ENCODE measurements at regions not wholly inside any gene's neighbourhood (a gene's known extent, or its start where the extent isn't known, plus 50 kb on each side); places are given as distances from the start of the nearest gene placed in this dataset.
"Not testable (repeated sequence)": the region's sequence is repeated elsewhere in the genome, so short reads cannot be mapped to it uniquely, and the experiment has no call there.

GRCh38 chr13:62278271-62278670, 862.6 kb upstream of the PCDH20 start:
- no peak for DNase-seq

DNA sequence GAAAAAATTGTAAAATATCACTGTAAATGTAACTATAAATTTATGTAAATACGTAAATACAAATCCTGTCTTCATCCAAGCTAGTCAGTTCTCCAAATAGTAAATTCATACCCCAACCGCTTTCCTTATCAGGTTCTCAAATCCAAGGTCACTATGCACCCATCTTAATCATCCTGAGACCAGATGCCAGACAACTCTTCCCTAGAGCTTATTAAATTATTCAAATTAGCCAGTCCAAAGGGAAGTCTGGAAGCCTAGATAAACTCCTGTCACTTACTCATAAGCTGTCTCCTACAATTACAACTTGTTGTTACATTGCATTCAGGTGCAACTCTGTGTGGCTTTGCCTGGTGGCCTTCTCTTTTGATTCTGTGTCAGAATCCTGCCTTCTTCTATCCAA, 836.1 kb upstream of the PCDH20 start:
- no peak for DNase-seq

GRCh38 chr13:62250501-62251201, 835.0 kb upstream of the PCDH20 start:
- no peak for DNase-seq

GRCh38 chr13:62246581-62246980, 830.9 kb upstream of the PCDH20 start:
- DNase-seq, result no peak

GRCh38 chr13:62243106-62243505, 827.5 kb upstream of the PCDH20 start:
- DNase-seq, result no peak

DNA sequence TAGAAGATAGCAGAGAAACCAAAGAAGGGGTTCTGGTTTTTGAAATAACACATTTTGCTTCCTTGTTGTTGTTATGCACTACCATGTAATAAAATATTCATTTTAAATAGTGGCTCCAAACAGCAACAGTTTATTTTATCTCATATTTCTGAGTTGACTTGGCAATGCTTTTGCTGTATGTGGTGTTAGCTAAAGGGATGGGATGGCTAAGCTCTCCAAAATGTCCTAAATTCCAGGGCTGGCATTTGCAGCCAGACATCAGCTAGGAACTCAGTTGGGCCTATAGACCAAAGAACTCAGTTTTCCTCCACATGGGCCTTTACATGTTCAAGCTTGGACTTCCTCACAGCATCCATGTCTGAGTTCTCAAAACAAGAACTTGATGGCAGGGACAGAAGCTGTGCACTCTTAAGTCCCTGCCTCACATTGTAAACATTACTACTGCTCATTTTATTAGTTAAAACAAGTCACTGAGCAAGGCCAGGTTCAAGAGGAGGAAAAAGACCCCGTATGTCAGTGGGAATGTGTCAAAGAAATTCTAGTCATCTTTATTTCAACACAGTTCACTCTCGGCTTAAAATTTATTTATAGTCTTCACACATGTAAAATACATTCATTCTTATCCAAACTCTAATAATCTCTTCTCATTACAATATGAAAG, 819.3 kb upstream of the PCDH20 start:
- no peak for DNase-seq

DNA sequence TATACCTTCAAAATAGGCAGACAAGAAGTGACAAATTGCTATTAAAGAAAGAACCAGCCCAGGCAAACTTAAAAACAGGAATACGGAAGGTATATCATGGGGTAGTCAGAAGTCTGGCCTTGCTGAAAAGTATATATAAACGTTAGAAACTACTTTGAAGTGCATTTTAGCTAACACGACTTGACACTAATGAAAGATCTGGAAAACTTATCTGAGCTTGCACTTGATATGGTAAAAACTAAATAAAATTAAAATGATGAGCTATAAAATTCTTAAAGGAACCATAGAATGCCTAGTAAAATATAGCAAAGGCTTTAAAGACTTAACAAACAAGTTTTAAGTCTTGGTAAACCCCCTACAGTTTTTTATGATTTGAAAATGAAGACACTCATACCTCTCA, 795.3 kb upstream of the PCDH20 start:
- DNase-seq, result no peak

DNA sequence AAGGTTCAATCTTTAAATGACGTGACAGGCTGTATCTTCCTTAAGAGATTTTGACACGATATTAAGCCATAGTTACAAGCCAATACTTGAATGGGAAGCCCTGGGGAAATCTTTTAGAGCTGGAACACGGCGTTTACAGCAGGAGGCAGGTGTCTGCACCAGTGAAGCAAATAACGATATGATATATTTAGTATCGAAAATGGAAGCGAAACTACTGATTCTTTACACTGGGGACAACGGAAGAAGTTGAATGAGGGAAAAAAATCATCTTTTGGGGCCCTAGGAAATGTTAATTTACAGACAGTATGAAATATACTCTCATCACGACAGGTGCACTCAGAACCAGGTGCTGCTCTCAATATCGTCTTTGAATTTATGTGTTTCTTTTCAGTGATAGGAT, 793.9 kb upstream of the PCDH20 start:
- DNase-seq, result no peak

DNA sequence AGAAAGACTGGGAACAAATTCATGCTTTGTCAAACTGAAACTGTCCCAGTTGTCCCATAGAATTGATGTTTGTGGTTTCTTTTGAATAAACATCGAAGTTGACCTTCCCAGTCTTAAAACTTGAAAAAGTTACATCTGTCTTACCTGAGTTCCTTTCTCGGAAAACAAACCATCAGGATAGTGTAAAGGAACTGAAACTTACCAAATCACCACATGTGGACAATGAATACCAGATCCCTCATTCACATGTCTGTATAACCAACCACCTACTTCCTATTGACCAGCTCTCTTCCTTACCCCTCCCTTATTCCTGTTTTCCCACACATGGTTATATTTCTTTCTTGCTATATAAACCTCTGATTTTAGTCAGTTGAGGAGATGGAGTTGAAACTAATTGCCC, 791.7 kb upstream of the PCDH20 start:
- DNase-seq, result no peak

GRCh38 chr13:62206165-62206564, 790.5 kb upstream of the PCDH20 start:
- DNase-seq, result no peak

DNA sequence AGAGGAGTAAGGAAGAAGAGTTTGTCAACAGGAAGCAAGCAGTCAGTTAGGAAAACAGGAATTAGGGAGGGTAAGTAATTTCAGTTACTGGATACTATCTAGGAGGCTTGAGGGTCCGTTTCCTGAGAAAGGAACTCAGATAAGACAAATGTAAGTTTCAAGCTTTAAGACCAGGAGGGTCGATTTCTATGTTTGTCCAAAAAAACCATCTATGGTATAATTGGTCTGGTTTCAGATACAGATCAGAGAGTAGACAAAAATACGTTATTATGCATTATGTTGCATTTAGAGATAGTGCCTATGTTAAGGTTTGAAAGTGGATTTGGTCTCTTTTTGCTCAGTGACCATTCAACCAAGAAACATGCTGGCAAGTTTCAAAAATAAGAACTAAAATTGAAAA, 789.6 kb upstream of the PCDH20 start:
- DNase-seq, result no peak

DNA sequence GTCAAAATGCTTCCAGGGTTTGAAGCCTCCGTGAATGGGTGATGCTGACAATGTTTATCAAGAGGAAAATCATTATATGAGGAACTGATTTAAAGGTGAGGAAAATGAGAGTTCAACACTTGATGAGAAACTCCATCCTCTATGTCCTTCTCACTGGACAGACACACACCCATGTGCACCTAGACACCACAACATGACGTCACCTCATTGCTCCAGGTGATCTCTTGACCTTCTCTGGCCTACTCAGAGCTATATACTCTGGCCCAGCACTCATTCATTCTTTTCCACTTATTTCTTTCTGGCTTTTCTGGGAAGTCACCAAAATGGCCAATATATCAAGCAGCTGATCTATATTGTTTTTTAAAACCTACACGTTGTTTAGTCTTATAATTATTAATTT, 778.7 kb upstream of the PCDH20 start:
- DNase-seq, result no peak

- no peak for DNase-seq
Measured at GRCh38 chr13:62193919-62194318, 778.3 kb upstream of the PCDH20 start.

DNA sequence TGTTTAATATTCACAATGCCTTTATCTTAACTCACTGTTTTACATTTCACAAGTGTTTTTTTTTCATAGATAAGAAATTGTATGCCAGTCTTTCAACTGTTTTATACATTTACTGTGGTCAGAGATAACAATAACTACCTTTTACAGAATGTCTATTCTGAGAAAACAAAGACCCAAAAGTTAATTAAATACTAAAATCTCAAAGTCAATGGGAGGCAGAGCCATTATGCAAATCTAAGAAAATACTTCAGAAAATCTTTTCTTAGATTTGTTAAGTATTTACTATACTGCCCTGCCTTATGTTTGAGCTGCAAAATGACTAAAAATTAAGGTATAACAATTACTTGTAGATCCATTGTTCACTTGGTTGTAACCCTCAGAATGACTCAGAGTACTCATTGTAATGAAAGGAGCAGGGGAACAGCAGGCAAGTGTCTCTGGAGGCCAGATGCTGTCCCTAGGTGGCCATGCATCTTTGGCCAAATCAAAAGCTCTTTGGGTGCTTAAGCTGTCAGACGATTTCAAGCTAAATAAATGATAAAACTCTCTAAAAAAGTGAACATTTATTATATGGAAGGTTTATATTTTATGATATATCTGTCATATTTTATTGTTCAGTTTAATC, 770.1 kb upstream of the PCDH20 start:
- DNase-seq, result no peak

DNA sequence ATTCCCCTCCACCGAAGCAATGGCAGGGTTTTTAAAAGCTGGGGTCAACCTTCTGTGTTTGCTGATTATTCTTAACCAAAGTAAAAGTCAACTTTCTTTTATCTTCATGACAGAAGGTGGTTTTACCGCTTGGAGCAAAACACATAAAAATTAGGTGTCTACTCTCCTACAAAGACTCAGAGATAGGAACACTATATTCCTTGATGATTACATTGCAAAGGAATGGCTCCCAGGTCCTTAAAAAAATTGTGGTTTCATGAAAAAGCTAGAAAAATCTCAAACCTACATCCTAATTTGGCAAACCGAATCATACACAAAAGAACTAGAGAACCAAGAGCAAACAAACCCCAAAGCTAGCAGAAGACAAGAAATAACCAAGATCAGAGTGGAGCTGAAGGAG, 760.4 kb upstream of the PCDH20 start:
- DNase-seq, result no peak

- DNase-seq, result no peak
Measured at GRCh38 chr13:62173958-62174357, 758.3 kb upstream of the PCDH20 start.

DNA sequence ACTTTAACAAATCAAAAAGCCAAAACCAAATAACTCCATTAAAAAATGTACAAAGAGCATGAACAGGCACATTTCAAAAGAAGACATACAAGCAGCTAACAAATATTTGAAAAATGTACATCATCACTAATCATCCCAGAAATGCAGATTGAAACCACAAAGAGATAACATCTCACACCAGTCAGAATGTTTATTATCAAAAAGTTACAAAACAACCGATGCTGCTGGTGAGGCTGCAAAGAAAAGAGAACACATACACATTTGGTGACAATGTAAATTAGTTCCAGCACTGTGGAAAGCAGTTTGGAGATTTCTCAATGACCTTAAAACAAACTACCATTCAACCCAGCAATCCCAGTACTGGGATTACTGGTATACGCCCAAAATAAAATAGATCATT, 756.0 kb upstream of the PCDH20 start:
- no peak for DNase-seq

DNA sequence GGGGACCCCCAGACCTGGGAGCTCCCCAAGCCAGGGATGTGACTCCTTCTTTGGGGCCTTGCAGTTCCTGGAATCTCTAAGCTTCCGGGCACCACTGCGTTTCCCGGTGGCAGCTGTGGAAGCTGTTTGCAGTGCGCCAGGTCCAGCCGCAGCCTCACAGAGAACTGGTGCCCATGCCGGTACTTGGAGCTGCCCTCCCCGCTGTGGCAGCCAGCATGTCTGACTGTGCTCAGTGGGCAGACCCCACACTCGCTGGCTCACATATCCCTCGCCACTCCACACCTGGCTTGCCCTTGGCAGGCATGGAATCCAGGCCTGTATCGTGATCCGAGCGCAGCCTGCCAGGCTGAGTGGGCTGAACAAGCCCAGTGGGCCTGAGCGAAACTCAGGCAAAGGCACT, 753.2 kb upstream of the PCDH20 start:
- DNase-seq, result no peak

DNA sequence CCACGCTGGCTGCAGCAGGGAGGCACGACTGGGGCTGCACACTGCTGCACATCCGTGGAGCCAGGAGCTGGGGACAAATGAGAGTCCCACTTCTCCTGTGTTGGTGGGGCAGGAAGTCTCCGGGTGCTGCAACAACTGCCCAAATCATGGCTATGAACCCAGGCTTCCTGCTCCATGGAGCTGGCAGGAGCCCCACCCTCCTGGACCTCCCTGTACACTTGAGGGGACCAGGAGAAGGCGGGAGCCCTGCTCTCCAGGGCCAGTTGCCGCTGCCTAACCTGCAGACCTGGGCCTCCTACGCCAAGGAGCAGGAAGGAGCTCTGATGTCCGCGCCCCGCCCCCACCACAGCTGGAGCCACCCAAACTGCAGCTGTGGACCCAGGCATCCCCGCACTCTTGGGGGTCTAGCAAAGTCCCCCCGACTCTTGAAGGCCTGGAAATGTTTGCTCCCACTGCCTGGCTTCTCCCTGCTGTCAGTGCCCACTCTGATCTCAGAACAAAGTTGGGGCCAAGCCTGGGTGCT, 752.1 kb upstream of the PCDH20 start:
- DNase-seq, result no peak

DNA sequence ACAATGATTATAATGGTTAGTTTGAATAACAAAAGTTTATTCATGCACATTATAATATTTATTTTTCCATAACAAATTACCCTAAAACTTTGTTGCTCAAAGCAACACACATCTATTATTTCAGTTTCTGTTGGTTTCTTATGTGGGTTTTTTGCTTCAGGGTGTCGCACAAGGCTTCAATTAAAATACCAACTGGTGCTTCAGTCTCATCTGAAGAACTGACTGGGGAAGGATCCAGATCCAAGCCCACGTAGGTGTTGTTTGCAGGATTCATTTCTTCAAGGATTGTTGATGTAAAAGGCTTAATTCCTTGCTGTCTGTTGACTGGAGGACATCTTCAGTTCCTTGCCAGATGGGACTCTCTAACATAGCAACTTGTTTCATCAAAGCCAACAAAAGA, 747.2 kb upstream of the PCDH20 start:
- no peak for DNase-seq

DNA sequence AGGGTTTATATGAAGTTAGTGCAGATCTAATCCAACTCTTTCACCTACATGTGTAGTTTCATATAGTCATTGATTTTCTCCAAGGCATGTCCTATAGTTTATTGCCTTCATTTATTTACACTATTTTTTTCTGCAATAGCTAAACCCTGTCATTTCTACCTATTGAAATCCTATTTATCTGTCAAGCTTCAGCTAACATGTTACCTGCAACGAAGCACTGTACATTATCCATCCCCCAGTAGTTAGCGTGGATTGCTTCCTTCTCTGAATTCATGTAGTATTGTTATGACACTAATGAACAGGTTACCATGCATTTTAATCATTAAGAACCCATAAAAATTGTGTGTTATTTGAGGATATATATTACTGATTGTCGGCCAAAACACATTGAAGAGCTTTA, 742.9 kb upstream of the PCDH20 start:
- DNase-seq, result no peak

DNA sequence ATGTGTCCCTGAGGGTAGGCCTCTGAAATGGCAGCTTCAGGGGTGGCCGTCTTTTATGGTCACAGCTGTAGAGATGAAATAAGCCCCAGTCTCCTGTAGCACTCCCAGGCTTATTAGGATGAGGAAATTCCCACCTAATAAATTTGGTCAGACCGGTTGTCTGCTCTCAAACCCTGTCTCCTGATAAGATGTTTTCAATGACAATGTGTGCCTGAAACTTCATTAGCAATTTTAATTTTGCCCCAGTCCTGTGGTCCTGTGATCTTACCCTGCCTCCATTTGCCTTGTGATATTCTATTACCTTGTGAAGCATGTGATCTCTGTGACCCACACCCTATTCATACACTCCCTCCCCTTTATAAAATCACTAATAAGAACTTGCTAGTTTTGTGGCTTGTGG, 736.1 kb upstream of the PCDH20 start:
- DNase-seq, result not testable (repeated sequence)

DNA sequence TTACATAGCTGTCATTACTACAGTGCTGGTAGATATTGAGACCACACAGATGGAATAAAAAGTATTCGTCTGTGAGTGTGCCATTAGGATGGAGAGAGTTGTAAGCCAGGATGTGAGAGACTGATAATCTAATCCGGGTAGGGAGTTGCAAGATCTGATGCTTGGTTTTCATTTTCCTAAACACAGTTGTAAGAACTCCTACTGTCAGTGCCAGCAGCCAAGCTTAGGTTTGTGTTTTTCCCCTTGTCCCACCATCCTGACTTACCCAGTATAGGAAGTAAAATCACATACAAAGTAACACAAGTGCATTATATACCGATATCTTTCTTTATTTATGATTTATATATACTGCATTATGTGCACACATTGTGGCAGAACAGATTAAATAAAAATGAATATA, 726.4 kb upstream of the PCDH20 start:
- DNase-seq, result no peak

- DNase-seq, result no peak
Measured at GRCh38 chr13:62139597-62139996, 723.9 kb upstream of the PCDH20 start.

All from stimulated activated naive CD4-positive, alpha-beta T cell (primary cell).